Left ventricle myocardium inferior (tissue), 1 donor: ENCODE measurements at regions not wholly inside any gene's neighbourhood (a gene's known extent, or its start where the extent isn't known, plus 50 kb on each side); places are given as distances from the start of the nearest gene placed in this dataset.

Source experiments
- DNase-seq: peaks from one replicate; pipeline ENCODE4 v3.0.0-alpha.2; 2020
- H3K27ac ChIP-seq: fragments of 200-600 bp; replicated peaks from 2 replicates; pipeline ENCODE4 v1.8.0; 2021
- H3K27me3 ChIP-seq: fragments of 200-600 bp; 2 replicates; pipeline ENCODE4 v1.8.0; 2021; ENCODE audit warnings: low read depth
- H3K36me3 ChIP-seq: fragments of 200-600 bp; 2 replicates; pipeline ENCODE4 v1.8.0; 2021
- H3K4me1 ChIP-seq: fragments of 200-600 bp; 2 replicates; pipeline ENCODE4 v1.8.0; 2021
- H3K4me3 ChIP-seq: fragments of 200-600 bp; 2 replicates; pipeline ENCODE4 v1.8.0; 2021; ENCODE audit warnings: mild to moderate bottlenecking, moderate library complexity
- H3K9me3 ChIP-seq: fragments of 200-600 bp; replicated peaks from 2 replicates; pipeline ENCODE4 v1.8.0; 2021
- intact Hi-C: fragments of 100-400 bp; cut with micrococcal nuclease; formaldehyde crosslinking; loops from one replicate; pipeline ENCODE4 v1.11.0; 2022
- TF ChIP-seq, protein P1 (sequence below): fragments of 200-600 bp; IDR thresholded peaks from 2 replicates; pipeline ENCODE4 v1.8.0; 2021; ENCODE audit warnings: antibody characterized with exemption, mild to moderate bottlenecking, borderline replicate concordance
- donor health status: DM: no; HTN: yes; CAD: no; lungs with severe emphysema.

GRCh38 chr2:193350509-193350908 lies 1155.8 kb upstream of the TMEFF2 start:
- intact Hi-C loops, result no loop called here
- TF ChIP-seq, protein P1, sequence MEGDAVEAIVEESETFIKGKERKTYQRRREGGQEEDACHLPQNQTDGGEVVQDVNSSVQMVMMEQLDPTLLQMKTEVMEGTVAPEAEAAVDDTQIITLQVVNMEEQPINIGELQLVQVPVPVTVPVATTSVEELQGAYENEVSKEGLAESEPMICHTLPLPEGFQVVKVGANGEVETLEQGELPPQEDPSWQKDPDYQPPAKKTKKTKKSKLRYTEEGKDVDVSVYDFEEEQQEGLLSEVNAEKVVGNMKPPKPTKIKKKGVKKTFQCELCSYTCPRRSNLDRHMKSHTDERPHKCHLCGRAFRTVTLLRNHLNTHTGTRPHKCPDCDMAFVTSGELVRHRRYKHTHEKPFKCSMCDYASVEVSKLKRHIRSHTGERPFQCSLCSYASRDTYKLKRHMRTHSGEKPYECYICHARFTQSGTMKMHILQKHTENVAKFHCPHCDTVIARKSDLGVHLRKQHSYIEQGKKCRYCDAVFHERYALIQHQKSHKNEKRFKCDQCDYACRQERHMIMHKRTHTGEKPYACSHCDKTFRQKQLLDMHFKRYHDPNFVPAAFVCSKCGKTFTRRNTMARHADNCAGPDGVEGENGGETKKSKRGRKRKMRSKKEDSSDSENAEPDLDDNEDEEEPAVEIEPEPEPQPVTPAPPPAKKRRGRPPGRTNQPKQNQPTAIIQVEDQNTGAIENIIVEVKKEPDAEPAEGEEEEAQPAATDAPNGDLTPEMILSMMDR, result no peak
- Histone ChIP-seq H3K36me3 (no peaks in the 10 kb centered on the region), H3K27me3 (no peaks in the 10 kb centered on the region), H3K4me1 (no peaks in the 10 kb centered on the region), H3K4me3 (no peak overlapping the region), H3K27ac (no peak overlapping the region), H3K9me3 (no peaks in the 10 kb centered on the region)
- no peak for DNase-seq

DNA sequence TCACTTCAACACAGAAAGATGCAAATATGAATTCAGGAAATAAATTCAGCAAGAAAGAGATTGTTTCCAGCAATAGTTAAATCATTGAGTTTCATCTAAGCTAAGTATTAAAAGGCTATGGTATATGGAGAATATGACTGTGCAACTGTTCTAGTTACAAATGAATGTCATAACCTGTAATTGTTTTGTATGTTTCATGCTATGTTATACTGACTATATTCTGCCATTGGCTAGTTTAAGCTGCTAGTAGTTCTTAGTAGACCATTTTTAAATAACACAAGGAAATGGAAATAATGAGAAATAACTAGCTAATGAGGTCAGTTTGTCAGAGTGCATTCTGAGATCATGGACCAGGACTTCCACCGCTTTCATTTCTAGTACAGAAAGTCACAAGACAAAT lies 1154.9 kb upstream of the TMEFF2 start:
- H3K27me3 ChIP-seq, result no peaks in the 10 kb centered on the region
- no peak overlapping the region for H3K27ac ChIP-seq
- intact Hi-C loops, result no loop called here

DNA sequence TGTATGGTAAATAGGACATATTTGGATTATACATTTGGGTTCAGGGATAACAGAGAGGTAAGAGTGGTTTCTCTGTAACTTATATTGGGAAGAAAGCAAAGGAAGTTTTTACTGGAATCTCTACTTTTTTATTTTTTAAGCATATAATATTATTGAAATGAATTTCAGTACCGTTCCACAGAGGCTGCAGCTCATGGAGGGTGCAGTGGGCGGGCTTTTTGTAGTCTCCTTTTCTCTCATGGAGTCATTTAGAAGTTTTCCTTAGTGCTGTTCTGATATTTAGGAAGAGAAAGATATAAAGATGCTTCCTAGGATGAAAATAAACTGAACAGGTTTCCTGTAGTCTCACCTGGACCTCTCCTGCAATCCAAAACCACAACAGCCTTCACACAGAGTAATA lies 1153.3 kb upstream of the TMEFF2 start:
- no peaks in the 10 kb centered on the region for H3K4me1 ChIP-seq
- intact Hi-C loops, result no loop called here
- peak overlapping the region; percentile 59 for H3K4me3 ChIP-seq

More for the DNA sequence above, 1154.9 kb upstream of the TMEFF2 start:
- Histone ChIP-seq H3K4me1 (no peaks in the 10 kb centered on the region), H3K9me3 (no peaks in the 10 kb centered on the region), H3K4me3 (no peak overlapping the region), H3K36me3 (no peaks in the 10 kb centered on the region)
- no peak for DNase-seq
- TF ChIP-seq, protein P1, result no peak

GRCh38 chr2:193336781-193337180 lies 1142.0 kb upstream of the TMEFF2 start:
- intact Hi-C loops, result no loop called here
- H3K27me3 ChIP-seq, result no peaks in the 10 kb centered on the region
- TF ChIP-seq, protein P1, result no peak
- H3K4me3 ChIP-seq, result no peak overlapping the region
- no peaks in the 10 kb centered on the region for H3K9me3 ChIP-seq
- H3K4me1 ChIP-seq, result no peaks in the 10 kb centered on the region
- DNase-seq, result no peak
- H3K27ac ChIP-seq, result no peak overlapping the region
- H3K36me3 ChIP-seq, result no peaks in the 10 kb centered on the region

More for the DNA sequence above, 1153.3 kb upstream of the TMEFF2 start:
- Histone ChIP-seq H3K27ac (no peak overlapping the region), H3K27me3 (no peaks in the 10 kb centered on the region), H3K36me3 (no peaks in the 10 kb centered on the region), H3K9me3 (no peaks in the 10 kb centered on the region)
- TF ChIP-seq, protein P1, result no peak
- DNase-seq, result no peak

DNA sequence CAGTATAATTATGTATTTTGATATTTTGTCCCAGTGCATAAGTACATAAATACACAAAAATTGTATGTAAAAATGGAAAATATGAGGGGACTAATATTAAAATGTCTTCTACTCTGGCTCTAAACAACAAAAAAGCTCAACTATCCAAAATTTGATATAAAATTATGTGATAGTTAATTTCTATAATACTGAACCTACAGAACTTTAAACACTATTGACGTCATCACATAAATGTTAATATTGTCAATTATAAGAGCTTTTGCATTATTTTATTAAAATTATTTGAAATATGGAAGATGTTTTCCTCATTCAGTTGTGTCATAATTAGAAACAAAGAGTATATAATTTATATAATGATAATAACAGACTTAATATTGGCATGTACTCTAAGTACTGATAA lies 1139.7 kb upstream of the TMEFF2 start:
- DNase-seq, result no peak

More for the DNA sequence above, 1139.7 kb upstream of the TMEFF2 start:
- Histone ChIP-seq H3K27ac (no peak overlapping the region), H3K27me3 (no peaks in the 10 kb centered on the region), H3K9me3 (no peaks in the 10 kb centered on the region), H3K4me3 (no peak overlapping the region), H3K36me3 (no peaks in the 10 kb centered on the region), H3K4me1 (no peaks in the 10 kb centered on the region)
- TF ChIP-seq, protein P1, result no peak
- intact Hi-C loops, result no loop called here
